K562 (cell line): ENCODE measurements at regions not wholly inside any gene's neighbourhood (a gene's known extent, or its start where the extent isn't known, plus 50 kb on each side); places are given as distances from the start of the nearest gene placed in this dataset.

Source experiments
- ATAC-seq: fragments of 200-7000 bp; cut with Tn5 transposase; 3 replicates; pipeline ENCODE4 v1.9.1; 2020; ENCODE audit warnings: moderate library complexity
- BruUV-seq: library from RNA; stranded (reverse); fragments of 400-500 nt; replicated peaks from 2 replicates; lab custom pipeline; 2021; lab: Mats Ljungman, UMichigan
- CTCF ChIA-PET: fragments of 300-600 bp; formaldehyde crosslinking; extraction: SDS; loops from one replicate; lab custom pipeline; 2021; ENCODE audit warnings: low intra/inter-chr PET ratio; lab: Yijun Ruan, JAX
- POLR2A ChIA-PET: fragments of 300-600, 350-650 bp; sonication (Branson Sonifier 250); formaldehyde crosslinking; extraction: SDS; loops from one replicate; lab custom pipeline; 2021; ENCODE audit warnings: antibody characterized with exemption, inconsistent platforms; lab: Yijun Ruan, JAX
- DNase-seq, 4 experiments: peaks; one replicate each; pipeline versions ENCODE4 v3.0.0 to v3.0.0-alpha.2; 2011 to 2018; ENCODE audit warnings: low spot score in 3 of 4, mixed read lengths in 3 of 4; ENCODE audit errors: extremely low read depth in 1 of 4
- FAIRE-seq: peaks from 2 replicates; lab custom pipeline; 2011; peaks lifted over from hg19 to GRCh38; lab: Jason Lieb, UNC
- H2AFZ ChIP-seq: 2 replicates; pipeline ENCODE4 v1.6.0; 2011; ENCODE audit warnings: low read depth, low read length, control low read depth, inconsistent platforms
- H3K27ac ChIP-seq: fragments of 200-600 bp; 3 replicates; pipeline ENCODE4 v1.8.0; 2011; ENCODE audit warnings: low read depth, mild to moderate bottlenecking, control low read depth, inconsistent platforms, low read length, moderate library complexity, mixed read lengths; ENCODE audit errors: extremely low read depth
- H3K27me3 ChIP-seq, 2 experiments: fragments of 300-600 bp in 1 of 2; 2 replicates in 1 of 2; 3 replicates in 1 of 2; pipeline versions ENCODE4 v1.6.0 to v1.8.0; 2011; ENCODE audit warnings: inconsistent platforms in 2 of 2, low read length in 2 of 2, mild to moderate bottlenecking in 1 of 2, mixed read lengths in 1 of 2, moderate library complexity in 1 of 2; ENCODE audit not compliant: control insufficient read depth in 2 of 2, insufficient read depth in 2 of 2
- H3K36me3 ChIP-seq: fragments of 300-600 bp; 3 replicates; pipeline ENCODE4 v1.8.0; 2011; ENCODE audit warnings: mild to moderate bottlenecking, low read length, inconsistent platforms; ENCODE audit not compliant: control insufficient read depth, insufficient read depth
- H3K4me1 ChIP-seq, 2 experiments: fragments of 200-600 bp in 1 of 2; replicated peaks in 1 of 2; 2 replicates in 1 of 2; 3 replicates in 1 of 2; pipeline versions ENCODE4 v1.5.1 to v1.8.0; 2011; ENCODE audit warnings: inconsistent platforms in 2 of 2, low read length in 2 of 2, mild to moderate bottlenecking in 1 of 2, mixed read lengths in 1 of 2, moderate library complexity in 1 of 2; ENCODE audit not compliant: control insufficient read depth in 2 of 2, insufficient read depth in 2 of 2
- H3K4me2 ChIP-seq: 2 replicates; pipeline ENCODE4 v1.6.1; 2011; ENCODE audit warnings: low read length, control low read depth, inconsistent platforms, mixed read lengths; ENCODE audit not compliant: insufficient read depth
- H3K4me3 ChIP-seq: fragments of 200-600 bp; sonication (generic), shearing (Covaris generic); 2 replicates; pipeline ENCODE4 v1.5.1; 2016; ENCODE audit warnings: control low read depth, inconsistent platforms
- H3K79me2 ChIP-seq: fragments of 200-600 bp; 3 replicates; pipeline ENCODE4 v1.8.0; 2011; ENCODE audit warnings: low read length, inconsistent platforms; ENCODE audit not compliant: control insufficient read depth, insufficient read depth
- H3K9ac ChIP-seq, 2 experiments: 2 replicates each; pipeline versions ENCODE4 v1.6.0 to v1.6.1; 2011; ENCODE audit warnings: low read depth in 2 of 2, low read length in 2 of 2, control low read depth in 1 of 2, inconsistent platforms in 1 of 2, mild to moderate bottlenecking in 1 of 2, mixed read lengths in 1 of 2; ENCODE audit not compliant: insufficient read depth in 1 of 2
- H3K9me1 ChIP-seq: one replicate; pipeline ENCODE4 v1.6.0; 2011; ENCODE audit warnings: inconsistent platforms, mild to moderate bottlenecking, low read length, moderate library complexity; ENCODE audit not compliant: control insufficient read depth, insufficient read depth
- H3K9me3 ChIP-seq: replicated peaks from 2 replicates; pipeline ENCODE4 v1.5.1; 2011; ENCODE audit warnings: low read depth, low read length, inconsistent platforms; ENCODE audit not compliant: control insufficient read depth, insufficient read depth
- H4K20me1 ChIP-seq: replicated peaks from 2 replicates; pipeline ENCODE4 v1.6.1; 2011; ENCODE audit warnings: low read length, inconsistent platforms, mixed read lengths; ENCODE audit not compliant: control insufficient read depth, insufficient read depth
- ATF1 ChIP-seq, 2 experiments: fragments of 450-650 bp in 1 of 2; IDR thresholded peaks; 2 replicates each; pipeline ENCODE4 v1.6.1; 2016; ENCODE audit warnings: missing compliant biosample characterization in 1 of 2, missing genetic modification characterization in 1 of 2
- BDP1 ChIP-seq: IDR thresholded peaks from 3 replicates; pipeline ENCODE4 v1.6.1; 2011; ENCODE audit not compliant: insufficient read length, insufficient read depth
- CBX2 ChIP-seq: fragments of 200-600 bp; sonication (generic); IDR thresholded peaks from one replicate; pipeline ENCODE4 v1.6.1; 2012; ENCODE audit warnings: mild to moderate bottlenecking, low read length, inconsistent platforms; ENCODE audit not compliant: insufficient read depth, poor library complexity, severe bottlenecking
- CC2D1A ChIP-seq: fragments of 450-650 bp; IDR thresholded peaks from 2 replicates; pipeline ENCODE4 v1.6.1; 2017; ENCODE audit warnings: mild to moderate bottlenecking
- GTF2E2 ChIP-seq: fragments of 200-800 bp; sonication (Bioruptor generic); IDR thresholded peaks from 2 replicates; pipeline ENCODE4 v1.6.1; 2016; ENCODE audit warnings: missing genetic modification characterization, missing compliant biosample characterization
- HNRNPH1 ChIP-seq: fragments of 200-400 bp; formaldehyde crosslinking; optimal IDR thresholded peaks from 2 replicates; pipeline ENCODE3; 2017; ENCODE audit warnings: low read depth, mild to moderate bottlenecking, low read length, moderate library complexity
- POLR2AphosphoS5 ChIP-seq: IDR thresholded peaks from 2 replicates; pipeline ENCODE4 v1.6.1; 2011; ENCODE audit warnings: mild to moderate bottlenecking, low read depth, low read length, moderate library complexity; ENCODE audit not compliant: control insufficient read depth, insufficient read depth
- RAD21 ChIP-seq, 2 experiments: fragments of 250-450 bp in 1 of 2; fragments of 450-650 bp in 1 of 2; sonication (Bioruptor Pico) in 1 of 2; formaldehyde crosslinking in 1 of 2; IDR thresholded peaks in 1 of 2; conservative IDR thresholded peaks in 1 of 2; 2 replicates each; pipeline versions ENCODE4 v1.4.0 to v1.8.0; 2020 to 2022; ENCODE audit warnings: mild to moderate bottlenecking in 2 of 2, moderate library complexity in 1 of 2
- SMC3 ChIP-seq: conservative IDR thresholded peaks from 2 replicates; pipeline ENCODE4 v1.6.1; 2011; ENCODE audit warnings: low read depth, low read length, improper control_type of control experiment; ENCODE audit not compliant: insufficient read depth
- SP1 ChIP-seq: sonication (generic); formaldehyde crosslinking; IDR thresholded peaks from 2 replicates; pipeline ENCODE4 v1.8.1; 2022; ENCODE audit warnings: mild to moderate bottlenecking, missing genetic modification reagents
- SRSF7 ChIP-seq: fragments of 200-400 bp; formaldehyde crosslinking; optimal IDR thresholded peaks from 2 replicates; pipeline ENCODE3; 2017; ENCODE audit warnings: mild to moderate bottlenecking, low read depth, low read length
- ZBTB17 ChIP-seq: fragments of 450-650 bp; formaldehyde crosslinking; IDR thresholded peaks from 2 replicates; pipeline ENCODE4 v1.4.0; 2020; ENCODE audit warnings: mild to moderate bottlenecking
- ZFPM2 ChIP-seq: fragments of 250-450 bp; sonication (Bioruptor Pico); IDR thresholded peaks from 2 replicates; pipeline ENCODE4 v1.5.1; 2022; ENCODE audit warnings: mild to moderate bottlenecking
- ZNF197 ChIP-seq: fragments of 200-800 bp; sonication (Bioruptor generic); IDR thresholded peaks from 2 replicates; pipeline ENCODE4 v1.6.1; 2016; ENCODE audit warnings: low read depth, missing genetic modification characterization, missing compliant biosample characterization
- ZNF766 ChIP-seq: fragments of 200-800 bp; sonication (Bioruptor generic); conservative IDR thresholded peaks from 2 replicates; pipeline ENCODE4 v1.6.1; 2016; ENCODE audit warnings: missing genetic modification characterization, missing compliant biosample characterization
- WGBS: fragments of 100-300 bp; shearing (Covaris generic); methylation state at CpG from one replicate; pipeline ENCODE4 v1.1.6; 2016; ENCODE audit warnings: low coverage, mixed read lengths; ENCODE audit not compliant: insufficient coverage; ENCODE audit errors: missing lambda C conversion rate; 5-methylcytosine and 5-hydroxymethylcytosine counted together
- in situ Hi-C: fragments of 300-500 bp; cut with MboI; formaldehyde crosslinking; loops from 4 replicates; pipeline ENCODE4 v1.15.0; 2018; ENCODE audit warnings: inconsistent platforms, mixed read lengths
- intact Hi-C: fragments of 100-400 bp; cut with micrococcal nuclease; formaldehyde crosslinking; loops from 2 replicates; pipeline ENCODE4 v1.14.2; 2022

- peak; percentile 65 for TF ChIP-seq SMC3
- no peak for TF ChIP-seq ZNF197
- no peak for TF ChIP-seq ZBTB17 (CRISPR knock-in tag)
- peak; percentile 47; the same call in 1 of the 2 replicates for TF ChIP-seq CC2D1A
- no peak for TF ChIP-seq HNRNPH1
- peak; percentile 75 to 84 for TF ChIP-seq RAD21 (CRISPR knock-in tag; conservative IDR thresholded peaks at IDR 0.05 in 1 of 2, IDR thresholded peaks at IDR 0.05 in 1 of 2)
Measured at GRCh38 chr4:79576429-79576753, 168.4 kb upstream of the GK2 start (continued).

- Histone ChIP-seq H3K9me1 (no peaks in the 10 kb centered on the region), H4K20me1 (no peaks in the 10 kb centered on the region), H2AFZ (no peak overlapping the region; the same call in 1 of the 2 replicates), H3K27me3 (no peaks in the 10 kb centered on the region), H3K9me3 (no peaks in the 10 kb centered on the region), H3K79me2 (no peaks in the 10 kb centered on the region), H3K9ac (no peak overlapping the region), H3K4me3 (no peak overlapping the region), H3K27ac (no peak overlapping the region), H3K4me1 (no peaks in the 10 kb centered on the region; a peak in 2 of 5 replicates), H3K36me3 (no peaks in the 10 kb centered on the region), H3K4me2 (no peak overlapping the region)
- intact Hi-C loops (loop anchor here (1.0 to 10.0 kb wide), 6 partner anchors 255 to 761 kb away; partner anchors contain the start of gene CFAP299), in situ Hi-C loops (loop anchor here (10.0 kb wide), 1 partner anchor 531 kb away; no protein-coding TSS in a partner anchor)
- TF ChIP-seq ZNF766 (CRISPR knock-in tag) (0 out of 2 replicates have a peak, but pooled peaks have one; percentile 16), CBX2 (no peak), ZFPM2 (CRISPR knock-in tag) (no peak), BDP1 (no peak), SP1 (CRISPR knock-in tag) (no peak), GTF2E2 (no peak), ATF1 (CRISPR knock-in tag; IDR thresholded peaks at IDR 0.05) (no peak), ATF1 (tag; IDR thresholded peaks at IDR 0.05) (0 out of 2 replicates have a peak, but pooled peaks have one; percentile 13), POLR2AphosphoS5 (no peak), SRSF7 (no peak)
- ATAC-seq (no peak), FAIRE-seq (no peak), DNase-seq (no peak)
- 61% methylated on average over 7 of the region's 7 CpGs for WGBS
- ChIA-PET CTCF (interaction anchor here (0.6 kb wide), 1 partner anchor 1317 kb away, joined by 3 read pairs; no protein-coding TSS in a partner anchor), POLR2A (no interaction called here)
- no TSS peak for BruUV-seq
Measured at GRCh38 chr4:79575709-79576428, 167.8 kb upstream of the GK2 start.
